GM19455 (cell line): ENCODE measurements at regions not wholly inside any gene's neighbourhood (a gene's known extent, or its start where the extent isn't known, plus 50 kb on each side); places are given as distances from the start of the nearest gene placed in this dataset.

ENCODE experiments used
- ATAC-seq: cut with Tn5 transposase; IDR thresholded peaks from one replicate; pipeline ENCODE4 v1.9.1; 2021; ENCODE audit not compliant: unreplicated experiment

- peak; percentile 93 for ATAC-seq
These were observed 125.8 kb upstream of the GALNT15 start for GRCh38 chr3:16048435-16049318.

GRCh38 chr3:16050641-16051467 lies 123.6 kb upstream of the GALNT15 start:
- no peak for ATAC-seq

GRCh38 chr3:16051691-16052090 lies 122.8 kb upstream of the GALNT15 start:
- ATAC-seq: no peak

GRCh38 chr3:16052964-16053363 lies 121.5 kb upstream of the GALNT15 start:
- ATAC-seq: no peak

- ATAC-seq: no peak
These were observed 120.7 kb upstream of the GALNT15 start for GRCh38 chr3:16053794-16054193.

GRCh38 chr3:16055606-16056211 lies 118.8 kb upstream of the GALNT15 start:
- no peak for ATAC-seq

GRCh38 chr3:16056217-16056616 lies 118.3 kb upstream of the GALNT15 start:
- no peak for ATAC-seq

- ATAC-seq: no peak
These were observed 116.0 kb upstream of the GALNT15 start for GRCh38 chr3:16058521-16058920.

- no peak for ATAC-seq
These were observed 115.4 kb upstream of the GALNT15 start for GRCh38 chr3:16059081-16059537.

GRCh38 chr3:16059711-16060357 lies 114.6 kb upstream of the GALNT15 start:
- no peak for ATAC-seq

GRCh38 chr3:16060358-16060852 lies 114.1 kb upstream of the GALNT15 start:
- no peak for ATAC-seq

GRCh38 chr3:16060945-16061344 lies 113.5 kb upstream of the GALNT15 start:
- ATAC-seq: no peak

- no peak for ATAC-seq
These were observed 113.0 kb upstream of the GALNT15 start for GRCh38 chr3:16061491-16061890.

- ATAC-seq: no peak
These were observed 110.9 kb upstream of the GALNT15 start for GRCh38 chr3:16063603-16064002.

GRCh38 chr3:16064642-16065414 lies 109.7 kb upstream of the GALNT15 start:
- ATAC-seq: no peak

- ATAC-seq: no peak
These were observed 107.9 kb upstream of the GALNT15 start for GRCh38 chr3:16066545-16066944.

- ATAC-seq: no peak
These were observed 107.5 kb upstream of the GALNT15 start for GRCh38 chr3:16066975-16067374.

- ATAC-seq: no peak
These were observed 106.5 kb upstream of the GALNT15 start for GRCh38 chr3:16067837-16068471.

GRCh38 chr3:16069149-16069922 lies 105.1 kb upstream of the GALNT15 start:
- ATAC-seq: no peak
